ENCODE measurements at regions not wholly inside any gene's neighbourhood (a gene's known extent, or its start where the extent isn't known, plus 50 kb on each side); places are given as distances from the start of the nearest gene placed in this dataset.

- H3K27ac ChIP-seq = no peak overlapping the region
Observed at GRCh38 chr2:143988082-143988481, 531.8 kb downstream of the ZEB2 start.

GRCh38 chr2:143981428-143981827 is 538.5 kb downstream of the ZEB2 start:
- no peak overlapping the region for H3K27ac ChIP-seq
- TF ChIP-seq ZFX (IDR thresholded peaks at IDR 0.05) (no peak), CTCF (conservative IDR thresholded peaks at IDR 0.05) (no peak)

More at GRCh38 chr2:143988082-143988481, 531.8 kb downstream of the ZEB2 start:
- no peak for TF ChIP-seq CTCF (conservative IDR thresholded peaks at IDR 0.05)
- no peak for TF ChIP-seq ZFX (IDR thresholded peaks at IDR 0.05)

DNA sequence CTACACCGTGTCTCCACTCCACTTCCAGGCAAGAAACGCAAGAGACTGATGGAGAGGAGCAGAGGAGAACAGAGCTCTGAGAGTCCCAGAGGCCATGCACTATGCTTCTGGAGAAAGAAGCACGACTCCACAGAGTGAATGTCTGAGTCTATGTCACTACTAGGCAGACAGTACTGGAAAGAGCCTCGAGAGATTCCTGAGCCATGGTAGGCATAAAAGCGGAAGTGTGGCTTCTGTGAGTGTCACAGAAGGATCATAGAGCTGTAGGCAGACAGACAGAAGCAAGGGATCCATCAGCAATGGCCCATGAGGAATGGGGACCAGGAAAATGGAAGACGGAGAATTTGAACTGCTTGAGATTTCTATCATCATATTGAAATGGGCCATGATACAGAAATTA is 542.6 kb downstream of the ZEB2 start:
- H3K27ac ChIP-seq = no peak overlapping the region
- TF ChIP-seq CTCF (conservative IDR thresholded peaks at IDR 0.05) = no peak
- no peak for TF ChIP-seq ZFX (IDR thresholded peaks at IDR 0.05)

- no peak for TF ChIP-seq CTCF (conservative IDR thresholded peaks at IDR 0.05)
- no peak for TF ChIP-seq ZFX (IDR thresholded peaks at IDR 0.05)
- no peak overlapping the region for H3K27ac ChIP-seq
Observed at GRCh38 chr2:143975216-143975615, 544.7 kb downstream of the ZEB2 start.

DNA sequence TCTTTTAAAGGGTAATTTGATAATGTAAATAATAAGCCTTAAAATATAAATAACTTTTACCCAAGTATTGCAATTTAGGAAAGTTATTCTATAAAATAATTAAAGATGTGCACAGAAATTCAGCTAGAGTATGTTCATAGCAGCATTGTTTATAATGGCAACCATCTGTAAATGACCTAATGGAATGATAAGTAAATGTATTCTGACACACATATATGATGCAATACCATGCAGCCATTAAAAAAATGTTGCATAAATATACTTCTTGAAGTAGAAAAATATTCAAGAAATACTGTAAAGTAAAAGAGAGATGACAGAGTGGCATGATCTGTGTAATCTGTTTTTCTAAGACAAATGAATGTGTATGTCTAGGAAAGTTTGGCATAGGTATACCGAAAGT is 545.7 kb downstream of the ZEB2 start:
- no peak for TF ChIP-seq CTCF (conservative IDR thresholded peaks at IDR 0.05)
- no peak for TF ChIP-seq ZFX (IDR thresholded peaks at IDR 0.05)
- no peak overlapping the region for H3K27ac ChIP-seq

DNA sequence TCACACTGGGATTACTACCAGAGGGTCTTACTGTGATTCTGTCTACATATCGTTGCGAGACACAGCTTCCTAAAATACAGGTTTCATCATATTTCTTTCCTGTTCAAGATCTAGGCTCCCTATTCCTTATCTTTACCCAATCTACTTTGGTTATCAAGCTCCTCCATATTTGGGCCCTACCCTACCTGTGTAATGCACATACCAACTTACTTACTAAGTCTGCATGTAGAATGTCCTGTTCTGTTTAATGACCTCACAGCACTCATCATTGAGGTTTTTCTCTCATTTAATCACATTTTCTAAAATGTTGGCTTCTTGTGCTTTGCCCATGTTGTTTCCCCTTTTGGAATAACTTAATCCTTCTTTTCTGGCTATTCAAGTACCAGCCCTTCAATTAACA is 551.1 kb downstream of the ZEB2 start:
- no peak overlapping the region for H3K27ac ChIP-seq
- no peak for TF ChIP-seq CTCF (conservative IDR thresholded peaks at IDR 0.05)
- TF ChIP-seq ZFX (IDR thresholded peaks at IDR 0.05) = no peak

DNA sequence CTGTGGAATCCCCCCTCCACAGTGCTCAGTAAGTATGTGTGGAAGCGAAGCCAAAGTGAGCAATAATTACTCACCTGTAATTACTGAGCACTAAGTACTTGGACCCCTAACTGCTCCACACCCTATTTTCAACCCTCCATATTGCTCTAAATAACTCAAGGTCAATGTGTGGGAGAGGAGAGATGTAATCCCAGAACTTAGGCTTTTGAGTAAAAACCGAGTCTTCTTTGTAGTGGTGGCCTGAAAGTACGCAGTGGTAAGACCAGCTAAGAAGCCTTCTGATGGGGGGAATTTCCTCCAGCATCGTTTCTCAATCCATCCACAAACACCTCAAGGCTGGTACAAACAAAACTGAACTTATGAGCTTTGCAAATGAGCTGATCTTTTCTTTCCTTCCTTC is 551.6 kb downstream of the ZEB2 start:
- TF ChIP-seq ZFX (IDR thresholded peaks at IDR 0.05) (no peak), CTCF (conservative IDR thresholded peaks at IDR 0.05) (no peak)

More for the DNA sequence above, 551.6 kb downstream of the ZEB2 start:
- H3K27ac ChIP-seq = no peak overlapping the region

Data from C4-2B (cell line).